Kidney epithelial cell (primary cell): ENCODE measurements at regions not wholly inside any gene's neighbourhood (a gene's known extent, or its start where the extent isn't known, plus 50 kb on each side); places are given as distances from the start of the nearest gene placed in this dataset.

Experiments
- DNase-seq: peaks from one replicate; pipeline ENCODE4 v3.0.0-alpha.2; 2010; ENCODE audit warnings: low read depth
- H3K27me3 ChIP-seq: 2 replicates; pipeline ENCODE4 v1.6.0; 2011; ENCODE audit warnings: low read length; ENCODE audit not compliant: control insufficient read depth, insufficient read depth
- H3K36me3 ChIP-seq: 2 replicates; pipeline ENCODE4 v1.5.1; 2011; ENCODE audit warnings: low read length; ENCODE audit not compliant: control insufficient read depth, insufficient read depth
- H3K4me3 ChIP-seq: 2 replicates; pipeline ENCODE4 v1.5.1; 2011; ENCODE audit warnings: low read depth, mild to moderate bottlenecking, control low read depth, low read length
- TF ChIP-seq, protein P1 (sequence below): IDR thresholded peaks from 2 replicates; pipeline ENCODE4 v1.5.1; 2011; ENCODE audit warnings: mild to moderate bottlenecking, moderate library complexity, low read length, control low read depth, inconsistent platforms; ENCODE audit not compliant: insufficient read depth, poor library complexity, severe bottlenecking

DNA sequence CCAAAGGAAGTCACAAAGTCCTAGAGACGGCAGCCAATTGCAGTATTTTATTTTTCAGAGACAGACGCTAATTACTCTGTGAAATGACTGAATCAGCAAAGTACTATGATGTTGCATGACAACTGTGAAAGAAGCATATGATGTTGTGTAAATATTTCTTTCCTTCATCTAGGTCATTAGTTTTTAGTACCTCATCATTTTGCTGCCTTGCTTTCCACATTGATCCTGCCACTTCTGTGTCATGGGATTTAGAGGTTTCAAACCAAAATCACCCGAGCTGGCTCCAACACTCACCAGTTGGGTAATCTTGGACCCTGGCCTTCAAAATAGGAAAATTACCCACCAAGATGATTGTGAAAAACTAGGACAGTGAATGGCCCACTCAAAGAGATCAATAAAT, 585.2 kb downstream of the ACTL7B start:
- no peak overlapping the region for H3K4me3 ChIP-seq
- no peaks in the 10 kb centered on the region for H3K36me3 ChIP-seq
- DNase-seq: no peak
- H3K27me3 ChIP-seq: no peaks in the 10 kb centered on the region
- TF ChIP-seq, protein P1, sequence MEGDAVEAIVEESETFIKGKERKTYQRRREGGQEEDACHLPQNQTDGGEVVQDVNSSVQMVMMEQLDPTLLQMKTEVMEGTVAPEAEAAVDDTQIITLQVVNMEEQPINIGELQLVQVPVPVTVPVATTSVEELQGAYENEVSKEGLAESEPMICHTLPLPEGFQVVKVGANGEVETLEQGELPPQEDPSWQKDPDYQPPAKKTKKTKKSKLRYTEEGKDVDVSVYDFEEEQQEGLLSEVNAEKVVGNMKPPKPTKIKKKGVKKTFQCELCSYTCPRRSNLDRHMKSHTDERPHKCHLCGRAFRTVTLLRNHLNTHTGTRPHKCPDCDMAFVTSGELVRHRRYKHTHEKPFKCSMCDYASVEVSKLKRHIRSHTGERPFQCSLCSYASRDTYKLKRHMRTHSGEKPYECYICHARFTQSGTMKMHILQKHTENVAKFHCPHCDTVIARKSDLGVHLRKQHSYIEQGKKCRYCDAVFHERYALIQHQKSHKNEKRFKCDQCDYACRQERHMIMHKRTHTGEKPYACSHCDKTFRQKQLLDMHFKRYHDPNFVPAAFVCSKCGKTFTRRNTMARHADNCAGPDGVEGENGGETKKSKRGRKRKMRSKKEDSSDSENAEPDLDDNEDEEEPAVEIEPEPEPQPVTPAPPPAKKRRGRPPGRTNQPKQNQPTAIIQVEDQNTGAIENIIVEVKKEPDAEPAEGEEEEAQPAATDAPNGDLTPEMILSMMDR: no peak

DNA sequence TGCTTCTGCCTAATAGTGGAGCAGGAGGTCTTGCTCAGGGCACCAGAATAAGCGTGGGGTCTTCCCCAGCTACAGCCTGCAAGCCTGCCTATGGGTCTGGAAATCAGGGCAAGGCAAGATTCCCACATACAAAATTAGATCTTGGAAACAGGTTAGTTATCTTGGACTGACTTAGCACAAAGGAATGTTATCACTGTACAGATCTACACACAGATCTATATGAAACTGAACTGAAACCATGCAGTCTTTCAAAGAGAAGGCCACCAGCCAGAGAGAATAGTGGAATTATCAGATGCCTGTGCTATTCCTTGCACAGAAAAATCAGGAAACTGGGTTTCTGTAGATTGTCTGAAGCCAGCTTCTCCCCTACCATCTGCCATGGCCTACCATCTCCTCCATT, 585.7 kb downstream of the ACTL7B start:
- H3K4me3 ChIP-seq: no peak overlapping the region
- DNase-seq: no peak
- TF ChIP-seq, protein P1: no peak
- no peaks in the 10 kb centered on the region for H3K27me3 ChIP-seq
- H3K36me3 ChIP-seq: no peaks in the 10 kb centered on the region

DNA sequence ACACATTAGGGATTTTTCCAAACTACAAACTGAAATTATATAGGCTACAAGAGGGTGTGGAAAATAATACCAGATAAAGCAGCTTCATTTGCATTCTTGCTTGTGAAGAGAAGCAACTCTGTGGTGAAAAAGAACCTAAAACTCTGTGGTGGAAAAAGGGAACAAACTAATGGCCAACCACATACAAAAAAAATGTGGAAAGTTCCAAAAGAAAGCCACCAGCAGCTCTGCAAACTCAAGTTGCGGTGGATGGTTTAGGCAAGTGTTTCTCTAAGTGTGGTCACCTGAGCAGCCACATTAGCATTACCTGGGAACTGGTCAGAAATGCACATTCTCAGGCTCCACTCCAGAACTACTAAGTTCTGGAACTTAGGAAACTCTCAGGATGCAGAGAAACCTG, 586.4 kb downstream of the ACTL7B start:
- Histone ChIP-seq H3K27me3 (no peaks in the 10 kb centered on the region), H3K36me3 (no peaks in the 10 kb centered on the region), H3K4me3 (no peak overlapping the region)
- no peak for DNase-seq
- TF ChIP-seq, protein P1: no peak

DNA sequence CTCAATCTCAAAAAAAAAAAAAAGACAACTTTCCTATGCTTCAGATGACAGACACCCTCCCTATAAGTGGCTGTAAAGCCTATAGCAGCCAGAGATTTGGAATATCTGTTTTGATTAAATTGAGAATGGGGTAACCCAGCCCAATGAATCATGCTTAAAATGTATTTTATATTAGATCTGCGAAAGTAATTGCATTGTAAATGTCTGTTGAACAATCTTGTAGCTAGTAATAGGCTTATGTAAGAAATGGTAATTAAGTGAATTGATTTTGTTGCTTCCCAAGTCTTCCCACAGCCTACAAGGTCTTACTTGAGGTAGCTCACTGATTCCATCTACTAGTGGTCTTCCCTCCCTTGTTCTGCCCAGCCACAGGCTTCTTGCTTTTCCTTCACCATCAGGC, 590.7 kb downstream of the ACTL7B start:
- DNase-seq: no peak
- no peaks in the 10 kb centered on the region for H3K27me3 ChIP-seq
- TF ChIP-seq, protein P1: no peak
- no peak overlapping the region for H3K4me3 ChIP-seq
- no peaks in the 10 kb centered on the region for H3K36me3 ChIP-seq

DNA sequence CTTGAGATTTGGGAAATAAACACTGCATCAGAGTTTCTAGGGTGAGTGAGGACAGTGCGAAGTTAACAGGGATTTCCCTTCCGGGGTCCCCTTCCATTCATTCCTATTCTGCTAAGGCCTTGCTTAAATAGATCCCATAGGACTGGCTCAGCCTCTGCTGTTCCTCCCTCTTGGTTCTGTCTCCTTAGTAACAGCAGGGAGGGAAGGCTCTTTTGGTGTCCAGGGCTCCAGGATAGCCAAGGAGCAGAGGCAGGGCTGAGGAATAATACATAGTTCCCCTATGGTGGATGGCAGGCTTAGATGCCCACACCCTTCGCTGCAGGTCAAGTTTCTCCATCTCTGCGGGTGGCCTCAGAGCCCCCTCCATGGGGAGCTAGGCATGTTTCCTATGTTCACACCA, 591.7 kb downstream of the ACTL7B start:
- no peak overlapping the region for H3K4me3 ChIP-seq
- TF ChIP-seq, protein P1: no peak
- no peaks in the 10 kb centered on the region for H3K36me3 ChIP-seq
- no peak for DNase-seq
- no peaks in the 10 kb centered on the region for H3K27me3 ChIP-seq

DNA sequence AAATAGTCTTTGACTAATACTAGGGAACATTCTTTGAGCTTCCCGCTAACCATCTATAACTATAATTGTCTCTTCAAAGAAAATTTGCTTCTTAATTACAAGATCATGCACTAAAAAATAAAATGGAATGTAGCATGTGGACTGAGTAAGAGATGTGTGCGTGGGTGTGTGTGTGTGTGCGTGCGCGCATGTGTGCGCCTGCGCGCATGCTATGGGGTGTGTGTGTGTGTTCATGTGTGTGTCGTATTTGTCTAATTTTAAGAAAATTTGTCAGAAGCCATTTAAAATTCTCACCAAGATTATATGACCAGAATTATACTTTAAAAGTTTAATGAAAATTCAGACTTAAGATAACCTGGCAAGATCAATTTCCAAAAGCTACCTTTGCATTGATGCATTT, 593.0 kb downstream of the ACTL7B start:
- Histone ChIP-seq H3K4me3 (no peak overlapping the region), H3K36me3 (no peaks in the 10 kb centered on the region), H3K27me3 (no peaks in the 10 kb centered on the region)
- no peak for DNase-seq
- TF ChIP-seq, protein P1: no peak
